ENCODE measurements at regions not wholly inside any gene's neighbourhood (a gene's known extent, or its start where the extent isn't known, plus 50 kb on each side); places are given as distances from the start of the nearest gene placed in this dataset.
A peak's percentile ranks its signal among the peaks of the same experiment; 100 is the strongest.
"Not testable (repeated sequence)": the region's sequence is repeated elsewhere in the genome, so short reads cannot be mapped to it uniquely, and the experiment has no call there.

DNA sequence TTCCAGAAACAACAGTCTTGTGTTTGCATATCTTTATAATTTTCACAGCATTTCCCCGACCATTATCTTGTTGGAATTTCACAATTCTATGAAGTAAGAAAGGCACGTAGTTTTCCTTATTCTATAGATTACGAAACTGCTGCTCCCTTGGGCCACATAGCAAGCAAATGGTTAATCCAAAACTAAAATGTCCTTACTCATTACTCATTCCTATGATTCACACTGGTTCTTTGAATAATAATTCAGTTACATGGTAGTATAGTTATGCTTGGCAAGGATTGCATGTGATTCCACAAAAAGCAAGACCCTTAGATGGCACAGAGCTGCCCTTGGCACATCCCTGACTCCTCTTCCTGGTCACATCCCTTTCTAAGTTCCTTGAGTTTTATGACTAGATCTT lies 51.2 kb downstream of the OR13H1 start:
- no peak for DNase-seq

- no peak for DNase-seq
Observed at GRCh38 chrX:131607792-131608369, 64.0 kb downstream of the OR13H1 start.

DNA sequence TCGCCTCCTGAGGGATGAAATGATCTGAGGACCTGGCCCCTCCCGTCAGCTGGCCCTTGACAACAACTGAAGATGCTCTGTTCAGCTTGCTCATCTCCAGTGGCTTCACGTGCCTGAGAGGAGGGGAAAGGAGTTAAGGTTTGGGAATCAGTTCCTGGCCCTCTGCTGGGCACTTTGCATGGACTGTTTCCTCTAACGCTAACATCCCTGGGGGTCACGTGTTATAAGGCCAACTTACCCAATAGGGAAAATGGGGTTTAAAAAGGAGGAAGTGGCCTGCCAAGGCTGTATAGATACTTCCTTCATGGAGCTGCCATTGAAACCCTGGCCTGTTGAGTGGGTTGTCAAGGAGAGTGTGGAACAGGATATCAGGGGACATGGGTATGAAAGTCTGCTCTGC lies 65.6 kb downstream of the OR13H1 start:
- no peak for DNase-seq

DNA sequence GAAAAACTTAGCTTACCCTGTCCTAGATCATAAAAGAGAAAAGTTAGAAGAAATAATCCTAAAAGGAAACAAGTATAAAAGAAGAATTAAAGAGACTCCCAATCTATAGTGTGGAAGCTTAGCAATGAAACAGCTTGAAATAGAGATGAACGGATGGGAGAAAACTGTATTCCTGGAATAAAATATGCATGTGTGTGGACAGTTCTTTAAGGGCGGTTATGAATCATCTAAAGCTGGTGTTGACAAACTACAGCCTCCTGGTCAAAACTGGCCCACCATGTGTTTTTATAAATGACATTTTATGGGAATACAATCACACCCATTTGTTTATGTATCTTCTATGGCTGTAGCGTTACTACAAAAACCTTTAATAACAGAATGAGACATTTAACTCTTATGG lies 69.4 kb downstream of the OR13H1 start:
- no peak for DNase-seq

DNA sequence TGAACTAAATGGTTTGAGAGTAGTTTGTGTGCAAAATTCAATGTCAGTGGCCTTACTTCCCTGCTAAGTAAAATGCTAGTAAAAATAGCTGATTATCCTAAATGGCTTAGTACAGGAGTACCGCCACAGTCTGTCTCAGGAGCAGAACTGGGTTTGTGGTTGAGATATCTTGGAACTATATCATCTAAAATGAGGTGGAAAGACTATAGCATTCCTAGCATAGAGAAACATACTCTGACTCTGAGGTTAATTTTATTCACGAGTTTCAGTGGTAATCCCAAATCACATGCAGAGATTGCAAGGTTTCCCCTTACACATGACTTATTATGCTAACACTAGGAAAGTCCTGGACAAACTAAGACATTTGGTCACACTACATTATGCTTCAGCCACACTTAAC lies 70.4 kb downstream of the OR13H1 start:
- no peak for DNase-seq

- no peak for DNase-seq
Observed at GRCh38 chrX:131617182-131617581, 73.3 kb downstream of the OR13H1 start.

GRCh38 chrX:131621650-131622049 lies 77.8 kb downstream of the OR13H1 start:
- no peak for DNase-seq

- no peak for DNase-seq
Observed at GRCh38 chrX:131626681-131627296, 82.9 kb downstream of the OR13H1 start.

DNA sequence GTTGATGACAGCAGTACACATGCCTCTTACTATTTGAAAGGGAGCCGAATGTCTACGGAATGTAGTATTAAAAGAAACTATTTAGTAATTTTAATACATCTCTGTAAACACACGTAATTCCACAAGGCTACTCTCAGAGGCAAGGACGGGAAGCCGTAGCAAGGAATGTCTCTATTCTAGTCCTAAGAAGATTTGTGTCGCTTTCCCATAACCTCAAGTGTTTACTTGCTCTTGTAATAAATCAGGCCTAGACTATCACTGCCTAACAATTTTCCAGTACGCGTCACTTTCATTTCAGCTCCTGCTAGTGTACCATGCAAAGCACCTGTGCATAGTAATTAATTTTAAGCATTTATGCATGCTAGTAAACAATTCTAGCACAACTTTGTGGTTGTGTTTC lies 86.7 kb downstream of the OR13H1 start:
- no peak for DNase-seq

GRCh38 chrX:131633285-131633917 lies 89.5 kb downstream of the OR13H1 start:
- DNase-seq, result peak; percentile 59

DNA sequence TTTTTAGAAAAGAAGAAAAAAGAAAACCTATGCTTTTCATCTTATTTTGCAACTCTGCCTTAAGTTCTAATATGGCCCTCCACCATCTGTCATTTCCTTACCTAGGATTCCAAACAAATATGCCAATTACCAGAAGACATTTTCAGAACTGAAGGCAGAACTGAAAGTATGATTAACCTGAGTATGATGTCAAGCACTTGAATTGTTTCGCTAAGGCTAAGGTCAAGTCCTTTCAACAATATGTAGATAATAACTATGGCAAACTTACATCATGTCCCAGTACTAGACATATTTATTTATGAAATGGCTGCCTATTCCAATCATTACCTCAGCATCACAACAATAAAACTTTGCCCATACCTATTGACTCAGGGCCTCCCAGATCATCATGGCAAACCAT lies 91.0 kb downstream of the OR13H1 start:
- no peak for DNase-seq

DNA sequence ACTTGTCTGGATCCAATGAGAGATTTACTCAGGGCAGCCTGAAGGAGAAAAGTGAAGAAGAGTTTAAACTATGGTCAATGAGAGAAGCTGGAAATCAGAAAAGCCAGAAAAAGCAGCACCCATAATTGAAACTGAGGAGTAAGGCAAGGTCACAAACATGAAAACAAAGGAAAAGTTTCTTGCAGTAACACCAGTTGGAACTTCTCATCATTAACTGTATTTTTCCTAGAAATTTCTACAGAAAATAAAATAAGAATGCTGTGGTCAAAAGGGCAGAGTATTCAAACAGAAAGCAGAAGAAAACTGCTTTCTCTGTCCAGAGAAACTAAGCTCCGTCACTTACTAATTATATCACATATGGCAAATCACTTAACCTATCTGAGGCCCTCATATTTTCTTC lies 102.2 kb downstream of the OR13H1 start:
- DNase-seq, result no peak

DNA sequence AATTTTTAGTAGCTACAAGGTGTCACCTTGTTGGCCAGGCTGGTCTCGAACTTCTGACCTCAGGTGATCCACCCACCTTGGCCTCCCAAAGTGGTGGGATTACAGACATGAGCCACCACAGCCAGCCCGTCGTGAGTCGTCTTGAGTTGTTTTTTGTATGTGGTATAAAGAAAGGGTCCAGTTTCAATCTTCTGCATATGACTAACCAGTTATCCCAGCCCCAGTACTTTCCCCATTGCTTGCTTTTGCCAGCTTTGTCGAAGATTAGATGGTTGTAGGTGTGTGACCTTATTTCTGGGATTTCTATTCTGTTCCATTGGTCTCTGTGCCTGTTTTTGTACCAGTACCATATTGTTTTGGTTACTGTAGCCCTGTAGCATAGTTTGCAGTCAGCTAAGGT lies 105.9 kb downstream of the OR13H1 start:
- no peak for DNase-seq

- DNase-seq, result no peak
Observed at GRCh38 chrX:131650637-131651410, 107.0 kb downstream of the OR13H1 start.

- not testable (repeated sequence) for DNase-seq
Observed at GRCh38 chrX:131663726-131664125, 119.9 kb downstream of the OR13H1 start.

GRCh38 chrX:131671735-131672134 lies 127.9 kb downstream of the OR13H1 start:
- DNase-seq, result no peak

GRCh38 chrX:131675596-131676194 lies 131.8 kb downstream of the OR13H1 start:
- no peak for DNase-seq

DNA sequence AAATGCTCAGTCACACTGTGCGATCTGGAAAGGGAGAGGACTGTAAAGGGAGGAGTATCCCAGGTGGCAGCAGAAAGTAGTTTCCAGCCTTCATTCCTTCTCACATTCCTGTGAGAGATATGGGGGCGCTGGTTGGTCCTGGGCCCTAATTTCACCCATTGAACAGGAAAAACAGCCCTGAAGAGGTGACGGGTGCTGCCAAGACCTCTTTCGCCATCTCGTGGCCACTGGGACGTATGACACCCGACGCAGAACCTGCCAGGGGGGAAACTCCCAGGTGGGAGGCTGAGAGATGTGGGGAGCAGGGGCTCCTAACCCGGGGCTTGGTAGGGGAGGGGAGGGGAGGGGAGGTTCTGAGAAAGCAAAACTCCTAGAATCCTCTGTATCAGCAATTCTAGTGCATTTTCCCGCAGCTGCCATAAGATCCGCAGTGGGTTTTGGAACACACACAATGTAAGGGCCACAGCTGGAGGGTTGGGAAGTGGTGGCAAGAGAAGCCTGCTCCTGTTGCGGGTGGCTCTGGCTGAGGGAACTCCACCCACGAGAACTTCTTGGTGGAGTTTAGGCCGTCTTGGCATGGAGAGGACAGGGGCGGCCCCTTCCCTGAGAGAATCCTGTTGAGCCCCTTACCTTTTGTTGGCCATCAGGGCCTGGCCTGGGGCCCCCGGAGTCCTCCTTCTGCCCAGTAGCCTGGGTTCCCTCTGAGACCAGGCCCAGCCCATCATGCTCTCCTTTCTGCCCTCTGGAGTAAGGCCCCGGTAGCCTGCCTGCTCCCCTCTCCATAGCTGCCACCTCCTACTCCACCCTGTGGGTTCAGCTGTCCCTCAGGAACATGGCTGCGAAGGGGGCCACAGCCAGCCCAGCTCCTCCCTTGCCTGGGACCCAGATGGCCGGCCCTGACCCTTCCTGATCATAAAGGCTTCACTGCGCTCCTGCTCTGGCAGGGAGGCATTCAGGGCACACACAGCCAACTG lies 134.1 kb downstream of the OR13H1 start:
- no peak for DNase-seq

DNA sequence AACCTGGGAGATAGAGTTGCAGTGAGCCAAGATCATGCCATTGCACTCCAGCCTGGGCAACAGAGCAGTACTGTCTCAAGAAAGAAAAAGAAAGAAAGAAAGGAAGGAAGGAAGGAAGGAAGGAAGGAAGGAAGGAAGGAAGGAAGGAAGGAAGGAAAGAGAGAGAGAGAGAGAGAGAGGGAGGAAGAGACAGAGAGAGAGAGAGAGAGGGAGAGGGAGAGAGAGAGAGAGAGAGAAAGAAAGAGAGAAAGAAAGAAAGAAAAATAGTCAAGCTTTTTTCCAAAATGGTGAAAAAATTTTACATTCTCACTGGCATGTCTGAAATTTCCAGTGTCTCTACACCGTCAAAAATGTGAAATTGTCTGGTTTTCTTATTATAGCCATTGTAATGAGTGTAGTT lies 138.9 kb downstream of the OR13H1 start:
- not testable (repeated sequence) for DNase-seq

GRCh38 chrX:131693359-131693758 lies 149.5 kb downstream of the OR13H1 start:
- no peak for DNase-seq

- not testable (repeated sequence) for DNase-seq
Observed at GRCh38 chrX:131696989-131697388, 153.1 kb downstream of the OR13H1 start.

DNA sequence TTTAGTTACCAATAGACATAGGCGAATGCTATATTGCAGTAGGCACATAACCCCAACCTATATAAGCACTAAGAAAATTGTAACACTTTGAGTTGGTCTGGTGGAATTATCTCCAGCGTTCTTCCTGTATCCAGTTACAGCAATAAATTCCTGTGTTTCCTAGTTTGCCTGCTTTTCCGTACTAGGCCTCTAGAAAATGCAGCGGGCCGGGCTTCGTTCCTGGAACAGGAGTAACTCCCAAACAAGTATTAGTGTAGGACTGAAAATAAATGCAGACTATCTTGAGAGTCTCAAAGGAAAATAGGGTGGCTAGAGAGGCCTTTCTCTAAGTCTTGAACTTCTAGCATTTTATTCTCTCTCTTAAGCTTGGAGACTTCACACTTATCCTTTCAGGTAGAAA lies 159.8 kb downstream of the OR13H1 start:
- no peak for DNase-seq

Data from NCI-H1048 (cell line).